HEK293T (cell line): ENCODE measurements at regions not wholly inside any gene's neighbourhood (a gene's known extent, or its start where the extent isn't known, plus 50 kb on each side); places are given as distances from the start of the nearest gene placed in this dataset.
"Not testable (repeated sequence)": the region's sequence is repeated elsewhere in the genome, so short reads cannot be mapped to it uniquely, and the experiment has no call there.

Source experiments
- CTCF ChIA-PET: fragments of 350-600 bp; formaldehyde crosslinking; extraction: SDS; loops from one replicate; lab custom pipeline; 2021; ENCODE audit warnings: antibody characterized with exemption, inconsistent platforms; lab: Yijun Ruan, JAX
- POLR2A ChIA-PET: fragments of 350-600 bp; formaldehyde crosslinking; extraction: SDS; loops from one replicate; lab custom pipeline; 2020; ENCODE audit warnings: antibody characterized with exemption, inconsistent platforms; lab: Yijun Ruan, JAX
- DNase-seq: peaks from one replicate; pipeline ENCODE4 v3.0.0; 2012; ENCODE audit warnings: mixed read lengths; ENCODE audit errors: extremely low spot score
- ARNT ChIP-seq: fragments of 450-650 bp; IDR thresholded peaks from 2 replicates; pipeline ENCODE4 v1.6.1; 2017; ENCODE audit warnings: mild to moderate bottlenecking
- BHLHE40 ChIP-seq: fragments of 450-650 bp; IDR thresholded peaks from 2 replicates; pipeline ENCODE4 v1.6.1; 2016; ENCODE audit warnings: mild to moderate bottlenecking, moderate library complexity, borderline replicate concordance
- CTBP1 ChIP-seq: fragments of 450-650 bp; IDR thresholded peaks from 2 replicates; pipeline ENCODE4 v1.6.1; 2016; ENCODE audit warnings: borderline replicate concordance
- ELF4 ChIP-seq: fragments of 450-650 bp; IDR thresholded peaks from 2 replicates; pipeline ENCODE4 v1.6.1; 2017; ENCODE audit warnings: antibody characterized with exemption
- FOXA1 ChIP-seq: fragments of 450-650 bp; IDR thresholded peaks from 2 replicates; pipeline ENCODE4 v1.6.1; 2016; ENCODE audit warnings: mild to moderate bottlenecking
- FOXK2 ChIP-seq: fragments of 450-650 bp; IDR thresholded peaks from 2 replicates; pipeline ENCODE4 v1.6.1; 2016; ENCODE audit warnings: mild to moderate bottlenecking
- FOXM1 ChIP-seq: fragments of 450-650 bp; IDR thresholded peaks from 2 replicates; pipeline ENCODE4 v1.6.1; 2017; ENCODE audit warnings: mild to moderate bottlenecking, borderline replicate concordance
- HDGF ChIP-seq: fragments of 450-650 bp; IDR thresholded peaks from 2 replicates; pipeline ENCODE4 v1.6.1; 2017; ENCODE audit warnings: antibody characterized with exemption, borderline replicate concordance
- L3MBTL2 ChIP-seq: fragments of 450-650 bp; conservative IDR thresholded peaks from 2 replicates; pipeline ENCODE4 v1.6.1; 2016; ENCODE audit warnings: mild to moderate bottlenecking
- LEF1 ChIP-seq: fragments of 450-650 bp; IDR thresholded peaks from 2 replicates; pipeline ENCODE4 v1.6.1; 2017; ENCODE audit warnings: mild to moderate bottlenecking, borderline replicate concordance
- NFRKB ChIP-seq: fragments of 450-650 bp; IDR thresholded peaks from 2 replicates; pipeline ENCODE4 v1.6.1; 2016; ENCODE audit warnings: mild to moderate bottlenecking, moderate library complexity
- PKNOX1 ChIP-seq: fragments of 450-650 bp; IDR thresholded peaks from 2 replicates; pipeline ENCODE4 v1.6.1; 2016
- SP1 ChIP-seq: fragments of 450-650 bp; IDR thresholded peaks from 2 replicates; pipeline ENCODE4 v1.6.1; 2017
- SUZ12 ChIP-seq: fragments of 450-650 bp; IDR thresholded peaks from 2 replicates; pipeline ENCODE4 v1.6.1; 2016; ENCODE audit warnings: mild to moderate bottlenecking
- TARDBP ChIP-seq: fragments of 450-650 bp; IDR thresholded peaks from 2 replicates; pipeline ENCODE4 v1.6.1; 2016
- ZNF384 ChIP-seq: fragments of 450-650 bp; IDR thresholded peaks from 2 replicates; pipeline ENCODE4 v1.6.1; 2016

GRCh38 chr1:223038288-223039006, 104.6 kb downstream of the TLR5 start:
- POLR2A ChIA-PET, result no interaction called here
- TF ChIP-seq SUZ12 (no peak), PKNOX1 (no peak), ARNT (no peak), FOXA1 (no peak), TARDBP (no peak), ELF4 (no peak), HDGF (no peak), CTBP1 (no peak)
- DNase-seq, result no peak
- CTCF ChIA-PET, result no interaction called here

- ChIA-PET POLR2A (no interaction called here), CTCF (no interaction called here)
- DNase-seq, result no peak
- TF ChIP-seq FOXK2 (no peak), ELF4 (no peak), SUZ12 (no peak), SP1 (no peak), LEF1 (no peak), ZNF384 (no peak), HDGF (no peak), FOXA1 (no peak), TARDBP (no peak), PKNOX1 (no peak), L3MBTL2 (no peak), FOXM1 (no peak), NFRKB (no peak), ARNT (no peak), BHLHE40 (no peak), CTBP1 (no peak)
Observed at GRCh38 chr1:223039990-223040389, 103.1 kb downstream of the TLR5 start.

GRCh38 chr1:223041481-223041880, 101.6 kb downstream of the TLR5 start:
- TF ChIP-seq FOXA1, result no peak
- TF ChIP-seq SP1, result no peak
- TF ChIP-seq FOXM1, result no peak
- TF ChIP-seq TARDBP, result no peak
- no peak for TF ChIP-seq L3MBTL2
- TF ChIP-seq NFRKB, result no peak
- no peak for TF ChIP-seq CTBP1
- TF ChIP-seq ELF4, result no peak
- no peak for TF ChIP-seq ZNF384
- no peak for TF ChIP-seq PKNOX1
- no peak for TF ChIP-seq HDGF
- no peak for TF ChIP-seq SUZ12
- TF ChIP-seq BHLHE40, result no peak
- TF ChIP-seq FOXK2, result no peak
- TF ChIP-seq LEF1, result no peak
- no peak for TF ChIP-seq ARNT
- ChIA-PET POLR2A (no interaction called here), CTCF (interaction anchor here (0.7 kb wide), 1 partner anchor 18 kb away, joined by 7 read pairs; no protein-coding TSS in a partner anchor)
- DNase-seq, result no peak

- ChIA-PET POLR2A (no interaction called here), CTCF (no interaction called here)
- no peak for DNase-seq
- TF ChIP-seq NFRKB (no peak), LEF1 (no peak), ELF4 (no peak), L3MBTL2 (no peak), FOXK2 (no peak), TARDBP (no peak), PKNOX1 (no peak), CTBP1 (no peak), SP1 (no peak), SUZ12 (no peak), FOXA1 (no peak), ZNF384 (no peak), FOXM1 (no peak), BHLHE40 (no peak), HDGF (no peak), ARNT (no peak)
Observed at GRCh38 chr1:223045164-223045957, 97.7 kb downstream of the TLR5 start.

GRCh38 chr1:223046011-223046410, 97.0 kb downstream of the TLR5 start:
- ChIA-PET CTCF (no interaction called here), POLR2A (no interaction called here)
- TF ChIP-seq CTBP1, result no peak
- TF ChIP-seq LEF1, result no peak
- no peak for TF ChIP-seq FOXA1
- TF ChIP-seq ZNF384, result no peak
- no peak for TF ChIP-seq ELF4
- no peak for TF ChIP-seq NFRKB
- TF ChIP-seq FOXM1, result no peak
- TF ChIP-seq FOXK2, result no peak
- no peak for TF ChIP-seq PKNOX1
- TF ChIP-seq ARNT, result no peak
- TF ChIP-seq SUZ12, result no peak
- TF ChIP-seq L3MBTL2, result no peak
- no peak for TF ChIP-seq BHLHE40
- TF ChIP-seq TARDBP, result no peak
- no peak for TF ChIP-seq HDGF
- no peak for TF ChIP-seq SP1
- no peak for DNase-seq

- CTCF ChIA-PET, DNase-seq, POLR2A ChIA-PET: not testable (repeated sequence)
Observed at GRCh38 chr1:223046463-223046862, 96.6 kb downstream of the TLR5 start.
